Tibial artery (tissue), 4 donors: ENCODE measurements at regions not wholly inside any gene's neighbourhood (a gene's known extent, or its start where the extent isn't known, plus 50 kb on each side); places are given as distances from the start of the nearest gene placed in this dataset.
A peak's percentile ranks its signal among the peaks of the same experiment; 100 is the strongest.

Experiments
- DNase-seq, 2 donors: peaks; one replicate each; pipeline ENCODE4 v3.0.0-alpha.2; 2019
- H3K27ac ChIP-seq, 2 donors: fragments of 200-600 bp; sonication (generic) in 1 of 2; 1 replicate in 1 of 2; 2 replicates in 1 of 2; pipeline ENCODE4 v1.5.1; 2018 to 2019; ENCODE audit warnings: mild to moderate bottlenecking in 1 of 2
- H3K27me3 ChIP-seq, 2 donors: fragments of 200-600 bp; sonication (generic) in 1 of 2; one replicate each; pipeline versions ENCODE4 v1.5.1 to v1.6.0; 2016 to 2019
- H3K36me3 ChIP-seq, 3 donors: fragments of 200-600 bp; sonication (generic) in 2 of 3; one replicate each; pipeline ENCODE4 v1.5.1; 2016 to 2019; ENCODE audit warnings: mild to moderate bottlenecking in 2 of 3
- H3K4me1 ChIP-seq, 4 donors: fragments of 200-600 bp; sonication (generic) in 2 of 4; 1 replicate in 3 of 4; 2 replicates in 1 of 4; pipeline ENCODE4 v1.5.1; 2016 to 2019
- H3K4me3 ChIP-seq, 2 donors: fragments of 200-600 bp; sonication (generic) in 1 of 2; 1 replicate in 1 of 2; 2 replicates in 1 of 2; pipeline ENCODE4 v1.5.1; 2018 to 2019; ENCODE audit warnings: mild to moderate bottlenecking in 2 of 2
- H3K9me3 ChIP-seq, 3 donors: fragments of 200-600 bp; sonication (generic) in 1 of 3; one replicate each; pipeline ENCODE4 v1.5.1; 2016 to 2019
- intact Hi-C: fragments of 100-400 bp; cut with DNase I; formaldehyde crosslinking; loops from one replicate; pipeline ENCODE4 v1.15.0; 2023; ENCODE audit warnings: low total_unique reads
- TF ChIP-seq, protein P1 (sequence below), 2 experiments: fragments of 200-600 bp in 1 of 2; fragments of 450-650 bp in 1 of 2; IDR thresholded peaks; one replicate each; pipeline ENCODE4 v1.5.1; 2017 to 2019; ENCODE audit warnings: antibody characterized with exemption in 2 of 2, mild to moderate bottlenecking in 1 of 2, moderate library complexity in 1 of 2

DNA sequence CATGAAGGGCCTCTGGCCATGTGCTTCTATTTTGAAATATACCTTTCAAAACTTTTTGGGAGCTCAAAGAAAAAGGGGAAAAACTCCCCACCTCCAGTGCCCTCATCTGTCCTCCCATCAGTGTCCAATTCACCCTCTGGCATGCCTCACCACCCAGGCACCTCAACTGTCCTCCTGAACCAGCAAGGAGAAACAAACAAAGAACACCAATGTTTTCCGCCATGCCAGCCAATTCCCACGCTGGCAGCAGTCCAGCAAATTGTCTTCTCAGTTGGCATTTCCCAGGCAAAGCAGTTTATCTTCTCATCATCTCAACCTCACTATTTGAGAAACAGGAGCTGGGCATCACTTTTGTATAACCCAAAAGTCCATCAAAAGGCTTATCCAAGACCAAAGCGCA, 496.9 kb downstream of the SOX6 start:
- no peak for DNase-seq
- Histone ChIP-seq H3K36me3 (no peaks in the 10 kb centered on the region), H3K27me3 (no peaks in the 10 kb centered on the region), H3K9me3 (no peaks in the 10 kb centered on the region), H3K4me3 (no peak overlapping the region), H3K27ac (peak overlapping the region in 1 of 2 donors; percentile 25), H3K4me1 (peaks cover 0 to 23% (median 0%) of the 10 kb centered on the region in 4 donors)
- TF ChIP-seq, protein P1, sequence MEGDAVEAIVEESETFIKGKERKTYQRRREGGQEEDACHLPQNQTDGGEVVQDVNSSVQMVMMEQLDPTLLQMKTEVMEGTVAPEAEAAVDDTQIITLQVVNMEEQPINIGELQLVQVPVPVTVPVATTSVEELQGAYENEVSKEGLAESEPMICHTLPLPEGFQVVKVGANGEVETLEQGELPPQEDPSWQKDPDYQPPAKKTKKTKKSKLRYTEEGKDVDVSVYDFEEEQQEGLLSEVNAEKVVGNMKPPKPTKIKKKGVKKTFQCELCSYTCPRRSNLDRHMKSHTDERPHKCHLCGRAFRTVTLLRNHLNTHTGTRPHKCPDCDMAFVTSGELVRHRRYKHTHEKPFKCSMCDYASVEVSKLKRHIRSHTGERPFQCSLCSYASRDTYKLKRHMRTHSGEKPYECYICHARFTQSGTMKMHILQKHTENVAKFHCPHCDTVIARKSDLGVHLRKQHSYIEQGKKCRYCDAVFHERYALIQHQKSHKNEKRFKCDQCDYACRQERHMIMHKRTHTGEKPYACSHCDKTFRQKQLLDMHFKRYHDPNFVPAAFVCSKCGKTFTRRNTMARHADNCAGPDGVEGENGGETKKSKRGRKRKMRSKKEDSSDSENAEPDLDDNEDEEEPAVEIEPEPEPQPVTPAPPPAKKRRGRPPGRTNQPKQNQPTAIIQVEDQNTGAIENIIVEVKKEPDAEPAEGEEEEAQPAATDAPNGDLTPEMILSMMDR (IDR thresholded peaks at IDR 0.05), result no peak
- intact Hi-C loops, result no loop called here

DNA sequence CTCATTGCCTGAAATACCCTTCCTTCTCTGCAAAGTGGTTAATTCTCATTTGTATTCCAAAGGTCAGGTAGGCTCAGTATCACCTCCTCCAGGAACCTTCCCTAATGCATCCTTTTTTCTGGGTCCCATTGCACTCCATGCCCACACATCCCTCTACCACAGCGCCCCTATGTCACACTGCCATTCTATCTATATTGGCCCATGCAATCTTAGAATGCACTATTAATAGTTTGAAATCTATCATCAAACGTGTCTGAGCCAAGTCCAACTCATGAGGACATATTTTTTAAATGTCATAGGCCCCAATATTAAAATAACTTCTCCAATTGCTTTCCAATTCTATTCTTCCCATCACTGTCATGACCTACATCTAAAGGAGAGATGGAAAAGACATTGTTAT, 495.1 kb downstream of the SOX6 start:
- TF ChIP-seq, protein P1 (IDR thresholded peaks at IDR 0.05), result no peak

DNA sequence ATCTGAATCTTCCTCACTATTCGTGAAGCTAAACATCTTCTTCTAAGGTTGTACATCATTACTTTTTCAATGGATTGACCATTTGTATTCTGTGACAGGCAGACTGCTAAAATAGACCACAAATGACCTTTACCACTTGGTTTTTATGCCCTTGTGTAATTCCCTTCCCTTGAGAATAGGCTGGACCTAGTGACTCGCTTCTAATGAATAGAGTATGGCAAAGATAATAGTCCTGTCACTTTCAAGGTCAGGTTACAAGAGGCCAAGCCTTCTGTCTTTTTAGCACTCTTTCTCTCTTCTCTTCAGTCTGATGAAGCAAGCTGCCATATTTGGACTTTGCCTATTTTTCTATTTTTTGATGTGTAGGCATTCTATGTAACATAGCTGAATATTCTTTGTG, 492.9 kb downstream of the SOX6 start:
- no peaks in the 10 kb centered on the region for H3K9me3 ChIP-seq
- intact Hi-C loops, result no loop called here
- no peaks in the 10 kb centered on the region for H3K36me3 ChIP-seq
- no peak overlapping the region for H3K4me3 ChIP-seq
- no peak for DNase-seq
- H3K27ac ChIP-seq, result no peak overlapping the region
- H3K27me3 ChIP-seq, result no peaks in the 10 kb centered on the region
- TF ChIP-seq, protein P1 (IDR thresholded peaks at IDR 0.05), result no peak
- H3K4me1 ChIP-seq, result peaks cover 0 to 23% (median 0%) of the 10 kb centered on the region in 4 donors

More for the DNA sequence above, 495.1 kb downstream of the SOX6 start:
- Histone ChIP-seq H3K9me3 (no peaks in the 10 kb centered on the region), H3K27ac (no peak overlapping the region), H3K4me1 (peaks cover 0 to 23% (median 0%) of the 10 kb centered on the region in 4 donors), H3K4me3 (no peak overlapping the region), H3K36me3 (no peaks in the 10 kb centered on the region), H3K27me3 (no peaks in the 10 kb centered on the region)
- intact Hi-C loops, result no loop called here
- no peak for DNase-seq

DNA sequence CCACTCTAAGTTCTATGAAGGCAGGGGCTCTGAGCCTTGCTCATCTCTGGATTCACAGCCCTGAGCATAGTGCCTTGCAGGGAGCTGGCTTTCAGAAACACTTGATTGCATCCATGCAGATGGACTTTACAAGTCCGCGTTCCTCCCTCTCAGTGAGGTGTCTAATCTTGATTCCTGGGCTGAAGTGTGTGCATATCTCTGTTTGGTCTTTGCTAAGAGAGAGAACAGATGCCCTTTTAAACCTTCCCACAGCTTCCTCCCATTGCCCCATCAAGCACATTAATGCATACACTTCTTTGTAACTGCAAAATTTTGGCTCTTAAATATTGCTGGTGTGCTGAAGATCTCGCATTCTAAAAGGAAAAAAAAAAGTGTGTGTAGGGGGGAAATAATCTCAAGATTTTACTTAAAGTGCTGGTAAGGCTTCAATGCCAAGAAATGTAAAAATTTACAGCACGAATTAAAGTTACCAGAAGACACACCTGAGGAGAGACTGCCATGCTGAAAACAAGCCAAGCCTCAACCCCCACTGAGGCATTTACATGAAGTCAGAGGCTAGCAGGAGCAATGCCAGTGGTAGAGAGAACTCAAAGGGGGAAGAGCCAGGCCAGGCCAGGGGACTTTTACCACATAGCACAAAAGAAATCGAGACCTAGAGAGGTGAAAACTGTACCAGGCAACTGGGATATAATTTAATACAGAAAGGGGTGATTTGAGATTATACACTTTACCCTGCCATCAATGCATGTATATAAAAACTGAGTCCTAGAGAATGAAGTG, 492.1 kb downstream of the SOX6 start:
- Histone ChIP-seq H3K27me3 (no peaks in the 10 kb centered on the region), H3K4me3 (no peak overlapping the region), H3K4me1 (peaks cover 0 to 19% (median 0%) of the 10 kb centered on the region in 4 donors), H3K9me3 (no peaks in the 10 kb centered on the region), H3K36me3 (no peaks in the 10 kb centered on the region), H3K27ac (no peak overlapping the region)
- TF ChIP-seq, protein P1 (IDR thresholded peaks at IDR 0.05), result no peak
- DNase-seq, result no peak
- intact Hi-C loops, result no loop called here

DNA sequence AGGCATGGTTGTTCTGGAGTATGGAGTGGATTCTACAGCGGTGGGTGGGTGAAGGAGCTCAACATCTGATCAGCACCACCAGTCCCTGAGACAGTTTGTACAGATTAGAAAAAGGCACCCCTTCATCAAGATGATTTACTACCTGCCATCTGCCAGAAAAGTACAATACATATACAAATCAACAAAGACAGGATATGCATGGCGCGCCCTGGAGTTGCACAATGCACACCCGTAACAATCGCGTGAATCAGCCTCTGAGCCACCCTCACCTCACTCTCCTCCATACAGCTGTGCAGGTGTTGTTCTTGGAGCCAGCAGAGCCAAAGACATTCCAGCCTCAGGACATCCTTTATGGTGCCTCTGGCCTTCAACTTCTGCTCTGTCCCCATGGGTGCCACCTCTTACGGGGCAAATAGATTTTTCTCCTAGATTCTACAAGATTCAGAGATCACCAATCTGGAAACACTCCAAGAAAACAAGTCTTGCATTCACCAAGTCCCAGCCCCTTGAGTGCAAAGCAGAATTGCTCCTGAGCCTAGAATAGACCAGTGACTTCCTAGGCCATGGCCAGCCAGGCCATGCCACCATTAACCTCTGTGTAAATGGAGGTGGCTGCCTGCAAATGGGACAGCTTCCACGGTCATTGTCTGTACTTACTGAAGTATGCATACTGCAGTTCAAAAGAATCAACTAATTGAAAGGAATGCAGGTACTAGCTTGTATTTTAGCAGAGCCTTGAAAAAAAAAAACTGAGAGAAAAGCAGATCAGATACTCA, 490.9 kb downstream of the SOX6 start:
- Histone ChIP-seq H3K9me3 (no peaks in the 10 kb centered on the region), H3K36me3 (no peaks in the 10 kb centered on the region), H3K4me1 (peaks cover 0 to 7% (median 0%) of the 10 kb centered on the region in 4 donors), H3K27ac (no peak overlapping the region), H3K4me3 (no peak overlapping the region), H3K27me3 (no peaks in the 10 kb centered on the region)
- no peak for DNase-seq
- TF ChIP-seq, protein P1 (IDR thresholded peaks at IDR 0.05), result no peak
- intact Hi-C loops, result no loop called here
